SK-N-MC (cell line): ENCODE measurements at regions not wholly inside any gene's neighbourhood (a gene's known extent, or its start where the extent isn't known, plus 50 kb on each side); places are given as distances from the start of the nearest gene placed in this dataset.
A peak's percentile ranks its signal among the peaks of the same experiment; 100 is the strongest.

Source experiments
- DNase-seq: peaks from one replicate; pipeline ENCODE4 v3.0.0-alpha.2; 2011; ENCODE audit warnings: low read depth, low spot score
- H3K27ac ChIP-seq: fragments of 200-600 bp; sonication (generic); 2 replicates; pipeline ENCODE4 v1.5.1; 2016; ENCODE audit warnings: mixed run types
- H3K36me3 ChIP-seq: fragments of 200-600 bp; sonication (generic); 2 replicates; pipeline ENCODE4 v1.6.1; 2017; ENCODE audit warnings: antibody characterized with exemption, low read length, mixed read lengths; ENCODE audit not compliant: insufficient read depth
- H3K4me3 ChIP-seq: fragments of 200-600 bp; sonication (generic); 2 replicates; pipeline ENCODE4 v1.5.1; 2016
- H3K9ac ChIP-seq: fragments of 200-600 bp; sonication (generic); 2 replicates; pipeline ENCODE4 v1.8.0; 2017; ENCODE audit warnings: mixed run types, mixed read lengths; ENCODE audit not compliant: insufficient read length
- H3K9me3 ChIP-seq: fragments of 200-600 bp; sonication (generic); 2 replicates; pipeline ENCODE4 v1.6.1; 2017; ENCODE audit warnings: low read depth, mild to moderate bottlenecking, antibody characterized with exemption, low read length, moderate library complexity, mixed read lengths
- EZH2 ChIP-seq: fragments of 200-600 bp; sonication (generic); IDR thresholded peaks from one replicate; pipeline ENCODE4 v1.6.1; 2017; ENCODE audit warnings: antibody characterized with exemption
- FOXP2 ChIP-seq: optimal IDR thresholded peaks from 2 replicates; pipeline ENCODE3; 2011; ENCODE audit warnings: mild to moderate bottlenecking, moderate library complexity; ENCODE audit not compliant: insufficient read depth; ENCODE audit errors: extremely low read length, control extremely low read depth
- POLR2AphosphoS5 ChIP-seq: IDR thresholded peaks from 2 replicates; pipeline ENCODE4 v1.6.1; 2012; ENCODE audit warnings: mild to moderate bottlenecking, low read depth, low read length, borderline replicate concordance

GRCh38 chr2:7887441-7887840 lies 794.4 kb upstream of the ID2 start:
- TF ChIP-seq FOXP2 (no peak), POLR2AphosphoS5 (no peak), EZH2 (no peak)
- H3K4me3 ChIP-seq, result no peak overlapping the region
- H3K36me3 ChIP-seq, result no peaks in the 10 kb centered on the region
- H3K9me3 ChIP-seq, result no peaks in the 10 kb centered on the region
- no peak for DNase-seq
- no peak overlapping the region for H3K9ac ChIP-seq
- no peak overlapping the region for H3K27ac ChIP-seq

DNA sequence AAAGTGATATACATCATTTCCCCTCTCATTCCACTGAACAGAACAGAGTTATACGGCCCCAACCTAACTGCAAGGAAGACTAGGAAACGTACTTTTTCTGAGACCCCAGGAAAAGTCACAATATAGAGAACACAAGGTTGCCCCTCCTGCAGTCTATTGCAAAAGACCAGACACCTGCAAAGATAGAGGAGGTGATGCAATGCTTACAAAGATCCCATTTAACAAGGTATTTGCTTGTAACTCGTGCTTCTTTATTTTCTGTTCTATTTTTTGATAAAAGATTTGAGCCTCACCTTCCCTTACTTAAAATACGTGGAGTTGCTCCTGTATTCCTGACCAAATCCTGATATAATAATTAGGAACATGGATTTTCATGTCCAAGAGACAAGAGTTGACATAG lies 793.0 kb upstream of the ID2 start:
- Histone ChIP-seq H3K27ac (no peak overlapping the region), H3K36me3 (no peaks in the 10 kb centered on the region), H3K9ac (no peak overlapping the region), H3K9me3 (no peaks in the 10 kb centered on the region), H3K4me3 (no peak overlapping the region)
- TF ChIP-seq POLR2AphosphoS5, result no peak
- TF ChIP-seq FOXP2, result no peak
- no peak for TF ChIP-seq EZH2
- no peak for DNase-seq

DNA sequence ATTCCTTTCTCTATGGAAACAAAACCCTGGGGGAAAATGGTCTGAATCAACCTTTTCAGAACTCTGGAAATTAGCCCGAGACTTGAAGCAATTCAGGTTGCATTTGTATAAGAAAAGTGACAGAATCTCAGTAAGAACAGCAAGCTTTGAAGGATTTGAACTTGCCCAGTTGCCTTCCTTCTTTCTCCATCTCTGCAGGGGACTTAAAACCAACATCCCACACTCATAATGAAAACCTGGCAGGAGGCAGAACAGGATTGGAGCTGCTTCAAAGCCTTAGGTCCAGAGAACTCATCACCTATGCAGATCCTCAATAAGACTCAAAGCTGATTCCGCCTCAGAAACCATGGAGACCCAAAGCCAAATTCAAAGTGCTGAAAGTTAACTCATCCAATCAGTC lies 790.5 kb upstream of the ID2 start:
- H3K27ac ChIP-seq, result no peak overlapping the region
- no peak for DNase-seq
- TF ChIP-seq FOXP2 (no peak), EZH2 (no peak), POLR2AphosphoS5 (no peak)
- no peaks in the 10 kb centered on the region for H3K36me3 ChIP-seq
- H3K9ac ChIP-seq, result no peak overlapping the region
- H3K9me3 ChIP-seq, result no peaks in the 10 kb centered on the region
- H3K4me3 ChIP-seq, result no peak overlapping the region

DNA sequence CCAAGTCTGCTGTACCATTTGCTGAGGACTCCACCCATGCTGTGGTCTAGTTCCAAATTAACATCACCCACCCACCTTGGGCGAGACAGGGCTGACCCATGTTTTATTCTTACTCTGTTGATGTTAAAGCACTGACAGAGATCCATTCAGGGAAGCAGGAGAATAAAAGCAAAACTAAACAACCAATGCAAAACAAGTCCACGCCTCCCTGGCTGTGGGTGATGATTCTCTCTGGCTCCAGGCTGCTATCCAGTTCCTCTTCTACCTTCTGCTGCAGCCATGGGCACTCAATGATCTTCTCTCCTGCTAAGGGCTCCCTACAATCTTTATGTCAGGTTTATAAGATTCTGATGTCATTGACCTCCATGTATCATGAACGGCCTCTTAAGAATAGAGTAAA lies 786.6 kb upstream of the ID2 start:
- no peak overlapping the region for H3K27ac ChIP-seq
- H3K36me3 ChIP-seq, result no peaks in the 10 kb centered on the region
- H3K4me3 ChIP-seq, result no peak overlapping the region
- TF ChIP-seq POLR2AphosphoS5, result no peak
- no peak for TF ChIP-seq EZH2
- TF ChIP-seq FOXP2, result no peak
- no peaks in the 10 kb centered on the region for H3K9me3 ChIP-seq
- no peak for DNase-seq
- no peak overlapping the region for H3K9ac ChIP-seq

DNA sequence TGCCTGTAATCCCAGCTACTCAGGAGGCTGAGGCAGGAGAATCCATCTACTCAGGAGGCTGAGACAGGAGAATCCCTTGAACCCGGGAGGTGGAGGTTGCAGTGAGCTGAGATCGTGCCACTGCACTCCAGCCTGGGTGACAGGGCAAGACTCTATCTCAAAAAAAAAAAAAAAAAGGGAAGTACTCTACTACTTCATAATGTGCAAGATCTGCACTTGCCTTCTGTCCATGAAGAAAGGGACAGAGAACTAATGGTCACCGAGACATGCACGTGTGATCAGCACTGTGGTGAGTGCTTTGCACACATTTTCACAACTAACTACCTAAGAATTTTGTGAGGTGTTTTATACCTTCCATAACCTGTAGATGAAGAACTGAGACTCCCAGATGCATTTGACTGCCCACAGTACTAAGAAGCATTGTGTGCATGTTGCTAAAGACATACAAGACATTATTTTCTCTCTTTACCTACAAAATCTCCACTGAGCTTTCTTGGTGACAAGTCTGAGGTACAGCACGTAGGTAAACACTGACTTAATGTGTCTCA lies 784.8 kb upstream of the ID2 start:
- no peak for DNase-seq
- H3K9ac ChIP-seq, result no peak overlapping the region
- H3K36me3 ChIP-seq, result no peaks in the 10 kb centered on the region
- no peak overlapping the region for H3K4me3 ChIP-seq
- no peaks in the 10 kb centered on the region for H3K9me3 ChIP-seq
- TF ChIP-seq POLR2AphosphoS5 (no peak), EZH2 (no peak), FOXP2 (no peak)
- no peak overlapping the region for H3K27ac ChIP-seq

DNA sequence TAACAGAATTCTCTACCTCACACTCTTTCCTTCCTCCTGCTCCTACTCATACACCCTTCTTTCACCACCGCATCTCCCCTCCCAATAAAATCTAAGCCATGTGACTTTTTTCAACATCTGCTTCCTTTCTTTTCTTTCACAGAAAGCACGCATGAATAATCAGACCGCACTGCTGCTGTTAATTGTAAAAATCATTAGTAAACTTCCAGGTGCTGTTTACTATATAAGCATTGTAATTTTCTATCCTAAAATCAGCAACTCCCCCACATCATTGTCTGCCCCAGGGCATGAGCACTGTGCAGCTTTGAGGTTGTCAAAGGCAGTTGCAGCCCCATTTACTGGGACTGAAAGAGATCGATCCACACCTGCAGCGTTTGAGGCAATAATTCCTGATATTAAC lies 782.6 kb upstream of the ID2 start:
- peak overlapping the region; percentile 69 for H3K27ac ChIP-seq
- no peak overlapping the region for H3K9ac ChIP-seq
- peak overlapping the region; percentile 70 for H3K4me3 ChIP-seq
- no peaks in the 10 kb centered on the region for H3K9me3 ChIP-seq
- TF ChIP-seq EZH2 (no peak), FOXP2 (no peak), POLR2AphosphoS5 (no peak)
- H3K36me3 ChIP-seq, result no peaks in the 10 kb centered on the region
- peak; percentile 57 for DNase-seq

GRCh38 chr2:7899923-7900322 lies 781.9 kb upstream of the ID2 start:
- Histone ChIP-seq H3K36me3 (no peaks in the 10 kb centered on the region), H3K9me3 (no peaks in the 10 kb centered on the region), H3K27ac (peak overlapping the region; percentile 69), H3K9ac (no peak overlapping the region), H3K4me3 (peak overlapping the region; percentile 70)
- DNase-seq, result no peak
- TF ChIP-seq POLR2AphosphoS5 (no peak), FOXP2 (no peak), EZH2 (no peak)

DNA sequence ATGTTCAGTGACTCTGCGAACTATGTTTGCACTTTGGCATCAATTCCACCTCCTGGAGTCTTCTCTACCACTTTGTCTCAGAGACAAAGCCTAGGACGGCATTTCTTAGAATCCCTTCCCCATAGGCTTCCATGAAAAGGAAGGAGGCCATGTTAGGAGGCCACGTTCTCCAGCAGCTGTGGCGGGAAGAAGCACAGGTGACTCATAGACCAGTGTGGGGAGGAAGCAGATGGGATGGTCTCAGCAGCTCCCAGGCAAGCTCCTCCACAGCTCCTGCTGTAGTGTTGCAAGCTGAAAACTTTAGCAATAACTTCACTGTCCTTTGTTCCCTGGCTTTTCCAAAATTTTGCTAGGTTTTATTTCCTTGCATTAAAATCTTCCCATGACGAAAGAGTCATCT lies 781.3 kb upstream of the ID2 start:
- H3K9me3 ChIP-seq, result no peaks in the 10 kb centered on the region
- no peaks in the 10 kb centered on the region for H3K36me3 ChIP-seq
- no peak overlapping the region for H3K9ac ChIP-seq
- no peak overlapping the region for H3K27ac ChIP-seq
- TF ChIP-seq EZH2, result no peak
- no peak for TF ChIP-seq POLR2AphosphoS5
- no peak for TF ChIP-seq FOXP2
- DNase-seq, result no peak
- H3K4me3 ChIP-seq, result no peak overlapping the region

GRCh38 chr2:7902251-7902765 lies 779.5 kb upstream of the ID2 start:
- no peak overlapping the region for H3K4me3 ChIP-seq
- H3K27ac ChIP-seq, result no peak overlapping the region
- H3K36me3 ChIP-seq, result no peaks in the 10 kb centered on the region
- no peak for DNase-seq
- TF ChIP-seq POLR2AphosphoS5 (no peak), FOXP2 (no peak), EZH2 (no peak)
- no peak overlapping the region for H3K9ac ChIP-seq
- H3K9me3 ChIP-seq, result no peaks in the 10 kb centered on the region
